ENCODE measurements at regions not wholly inside any gene's neighbourhood (a gene's known extent, or its start where the extent isn't known, plus 50 kb on each side); places are given as distances from the start of the nearest gene placed in this dataset.

- no peak for TF ChIP-seq POLR2AphosphoS5 (IDR thresholded peaks at IDR 0.05)
- TF ChIP-seq TAF1 (IDR thresholded peaks at IDR 0.05; ENCODE audit: low read depth) = no peak
- TF ChIP-seq EP300 (conservative IDR thresholded peaks at IDR 0.05; ENCODE audit: poor library complexity, severe bottlenecking) = no peak
- no peak for TF ChIP-seq CTCF (IDR thresholded peaks at IDR 0.05; ENCODE audit: poor library complexity, severe bottlenecking)
- no peak for TF ChIP-seq REST (IDR thresholded peaks at IDR 0.05; ENCODE audit: borderline replicate concordance)
- no peak for TF ChIP-seq EZH2 (IDR thresholded peaks at IDR 0.05; ENCODE audit: borderline replicate concordance, insufficient read depth, low read length, poor library complexity, severe bottlenecking)
- no peak for TF ChIP-seq MXI1 (conservative IDR thresholded peaks at IDR 0.05; ENCODE audit: poor library complexity, severe bottlenecking)
- TF ChIP-seq SMC3 (conservative IDR thresholded peaks at IDR 0.05; ENCODE audit: poor library complexity) = no peak
- no peak for TF ChIP-seq RAD21 (conservative IDR thresholded peaks at IDR 0.05)
Measured at GRCh38 chr14:81767266-81767995, 233.8 kb upstream of the SEL1L start.
